ENCODE measurements at regions not wholly inside any gene's neighbourhood (a gene's known extent, or its start where the extent isn't known, plus 50 kb on each side); places are given as distances from the start of the nearest gene placed in this dataset.

GRCh38 chr7:69328516-69328915 lies 269.8 kb upstream of the AUTS2 start:
- DNase-seq (ENCODE audit: low spot score): no peak

GRCh38 chr7:69334701-69335100 lies 263.6 kb upstream of the AUTS2 start:
- DNase-seq (ENCODE audit: low spot score): no peak

GRCh38 chr7:69335331-69335730 lies 262.9 kb upstream of the AUTS2 start:
- DNase-seq (ENCODE audit: low spot score): no peak

- no peak for DNase-seq (ENCODE audit: low spot score)
These were observed 261.3 kb upstream of the AUTS2 start for GRCh38 chr7:69336976-69337375.

GRCh38 chr7:69338144-69338543 lies 260.1 kb upstream of the AUTS2 start:
- DNase-seq (ENCODE audit: low spot score): no peak

GRCh38 chr7:69341288-69341687 lies 257.0 kb upstream of the AUTS2 start:
- DNase-seq (ENCODE audit: low spot score): no peak

- no peak for DNase-seq (ENCODE audit: low spot score)
These were observed 256.0 kb upstream of the AUTS2 start for GRCh38 chr7:69342154-69342884.

GRCh38 chr7:69349291-69349690 lies 249.0 kb upstream of the AUTS2 start:
- no peak for DNase-seq (ENCODE audit: low spot score)

- no peak for DNase-seq (ENCODE audit: low spot score)
These were observed 240.0 kb upstream of the AUTS2 start for GRCh38 chr7:69358163-69358821.

- no peak for DNase-seq (ENCODE audit: low spot score)
These were observed 239.1 kb upstream of the AUTS2 start for GRCh38 chr7:69359003-69359700.

GRCh38 chr7:69360913-69361312 lies 237.4 kb upstream of the AUTS2 start:
- DNase-seq (ENCODE audit: low spot score): no peak

GRCh38 chr7:69363136-69363535 lies 235.1 kb upstream of the AUTS2 start:
- no peak for DNase-seq (ENCODE audit: low spot score)

- DNase-seq (ENCODE audit: low spot score): no peak
These were observed 233.2 kb upstream of the AUTS2 start for GRCh38 chr7:69364813-69365643.

GRCh38 chr7:69365651-69366192 lies 232.6 kb upstream of the AUTS2 start:
- DNase-seq (ENCODE audit: low spot score): no peak

GRCh38 chr7:69367780-69368179 lies 230.5 kb upstream of the AUTS2 start:
- DNase-seq (ENCODE audit: low spot score): no peak

- no peak for DNase-seq (ENCODE audit: low spot score)
These were observed 224.9 kb upstream of the AUTS2 start for GRCh38 chr7:69373171-69374043.

GRCh38 chr7:69374044-69374425 lies 224.2 kb upstream of the AUTS2 start:
- no peak for DNase-seq (ENCODE audit: low spot score)

- DNase-seq (ENCODE audit: low spot score): no peak
These were observed 221.1 kb upstream of the AUTS2 start for GRCh38 chr7:69377191-69377590.

GRCh38 chr7:69388452-69389137 lies 209.7 kb upstream of the AUTS2 start:
- DNase-seq (ENCODE audit: low spot score): no peak

GRCh38 chr7:69389216-69389615 lies 209.1 kb upstream of the AUTS2 start:
- no peak for DNase-seq (ENCODE audit: low spot score)

Data from COLO829 (cell line).